Neural cell (in vitro differentiated cells): ENCODE measurements at regions not wholly inside any gene's neighbourhood (a gene's known extent, or its start where the extent isn't known, plus 50 kb on each side); places are given as distances from the start of the nearest gene placed in this dataset.

Experiments
- CTCF ChIP-seq: fragments of 450-650 bp; IDR thresholded peaks from 2 replicates; pipeline ENCODE4 v1.5.1; 2014; ENCODE audit warnings: antibody characterized with exemption, mild to moderate bottlenecking, moderate library complexity; ENCODE audit not compliant: poor library complexity, severe bottlenecking
- EZH2 ChIP-seq: fragments of 200-600, 300-800 bp; shearing (Covaris generic), sonication (generic); IDR thresholded peaks from 2 replicates; pipeline ENCODE4 v1.6.1; 2014; ENCODE audit warnings: antibody characterized with exemption, low read length, borderline replicate concordance, mild to moderate bottlenecking; ENCODE audit not compliant: insufficient read depth, poor library complexity, severe bottlenecking
- POLR2AphosphoS5 ChIP-seq: IDR thresholded peaks from 2 replicates; pipeline ENCODE4 v1.6.1; 2012
- REST ChIP-seq: IDR thresholded peaks from 2 replicates; pipeline ENCODE4 v1.6.1; 2012; ENCODE audit warnings: borderline replicate concordance
- SMC3 ChIP-seq: fragments of 450-650 bp; conservative IDR thresholded peaks from 2 replicates; pipeline ENCODE4 v1.6.1; 2014; ENCODE audit warnings: antibody characterized with exemption, mild to moderate bottlenecking, moderate library complexity; ENCODE audit not compliant: poor library complexity

- TF ChIP-seq POLR2AphosphoS5 (no peak), EZH2 (no peak), CTCF (no peak), SMC3 (no peak), REST (no peak)
Measured at GRCh38 chr13:80070024-80070703, 270.8 kb downstream of the SPRY2 start.
